ENCODE measurements at regions not wholly inside any gene's neighbourhood (a gene's known extent, or its start where the extent isn't known, plus 50 kb on each side); places are given as distances from the start of the nearest gene placed in this dataset.

DNA sequence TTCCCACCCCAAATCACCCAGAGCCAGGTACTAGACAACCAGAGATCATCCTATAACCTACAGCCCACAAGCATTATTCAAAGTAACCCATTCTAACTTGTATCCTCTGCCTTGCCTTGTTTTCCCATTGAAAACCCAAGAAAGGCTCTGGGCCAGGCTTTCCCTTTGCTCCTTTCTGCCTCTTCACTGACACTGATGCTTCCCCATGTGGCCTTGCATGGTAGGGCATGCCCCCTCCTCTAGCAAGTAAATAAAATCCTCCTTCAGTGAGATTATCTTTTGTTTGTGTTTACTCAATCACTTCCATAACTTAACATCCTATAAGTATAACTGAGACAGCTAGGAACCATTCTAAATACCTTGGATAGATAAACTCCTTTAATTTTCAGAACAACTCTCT lies 65.6 kb upstream of the FAR1 start:
- H3K27ac ChIP-seq, result no peak overlapping the region
- DNase-seq (ENCODE audit: low read depth in 1 of 2, low spot score in 1 of 2) (no peak), ATAC-seq (no peak), FAIRE-seq (no peak)
- H3K9me3 ChIP-seq, result no peaks in the 10 kb centered on the region
- H3K4me2 ChIP-seq, result no peak overlapping the region
- H3K4me1 ChIP-seq, result no peaks in the 10 kb centered on the region
- CTCF ChIA-PET, result no interaction called here
- POLR2A ChIA-PET, result no interaction called here
- TF ChIP-seq HEYL (CRISPR knock-in tag; IDR thresholded peaks at IDR 0.05) (no peak), EHF (CRISPR knock-in tag; IDR thresholded peaks at IDR 0.05) (no peak), CEBPB (IDR thresholded peaks at IDR 0.05) (no peak), MAFK (IDR thresholded peaks at IDR 0.05; ENCODE audit: partially characterized antibody) (no peak), KDM1A (IDR thresholded peaks at IDR 0.05; ENCODE audit: low read depth) (no peak), JUNB (IDR thresholded peaks at IDR 0.05) (no peak)
- TF ChIP-seq, protein P1, sequence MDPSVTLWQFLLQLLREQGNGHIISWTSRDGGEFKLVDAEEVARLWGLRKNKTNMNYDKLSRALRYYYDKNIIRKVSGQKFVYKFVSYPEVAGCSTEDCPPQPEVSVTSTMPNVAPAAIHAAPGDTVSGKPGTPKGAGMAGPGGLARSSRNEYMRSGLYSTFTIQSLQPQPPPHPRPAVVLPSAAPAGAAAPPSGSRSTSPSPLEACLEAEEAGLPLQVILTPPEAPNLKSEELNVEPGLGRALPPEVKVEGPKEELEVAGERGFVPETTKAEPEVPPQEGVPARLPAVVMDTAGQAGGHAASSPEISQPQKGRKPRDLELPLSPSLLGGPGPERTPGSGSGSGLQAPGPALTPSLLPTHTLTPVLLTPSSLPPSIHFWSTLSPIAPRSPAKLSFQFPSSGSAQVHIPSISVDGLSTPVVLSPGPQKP (IDR thresholded peaks at IDR 0.05; ENCODE audit: low read depth, low read length), result no peak
- H3K4me3 ChIP-seq, result no peak overlapping the region

DNA sequence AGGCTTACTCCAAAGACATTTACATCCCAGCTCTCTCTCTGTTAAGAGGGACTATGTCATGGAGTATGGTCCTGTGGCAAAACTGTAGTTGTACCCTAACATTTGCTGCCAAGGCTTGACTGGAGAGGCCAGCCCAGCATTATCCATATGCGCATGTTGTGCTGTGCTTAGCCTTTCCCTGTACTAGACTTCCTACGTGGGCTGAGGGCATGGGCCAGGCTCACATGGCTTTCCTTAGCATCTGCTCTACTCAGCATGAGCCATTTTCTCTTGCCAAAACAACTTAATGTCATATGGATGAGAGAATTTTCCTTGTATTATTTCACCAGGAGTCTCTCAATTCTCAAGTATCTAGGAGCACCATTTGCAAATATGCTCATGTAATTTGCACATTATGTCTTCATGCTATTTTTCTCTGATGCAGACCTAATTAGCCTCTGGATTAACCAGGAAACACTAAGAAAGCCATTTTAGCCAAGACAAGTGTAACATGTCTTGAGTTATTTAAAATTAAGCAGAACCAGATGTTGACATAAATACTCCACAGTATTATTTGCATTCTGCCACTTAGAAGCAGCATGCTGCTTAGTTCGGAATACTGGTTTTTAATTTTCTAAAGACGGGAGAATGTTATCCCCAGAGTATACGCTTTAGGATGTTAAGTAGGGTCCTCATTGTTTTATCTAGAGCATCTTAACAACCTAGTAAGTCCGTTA lies 71.7 kb upstream of the FAR1 start:
- 24% methylated on average over 6 of the region's 6 CpGs for WGBS (ENCODE audit: missing lambda C conversion rate)
- CTCF ChIA-PET, result no interaction called here
- Histone ChIP-seq H3K4me1 (no peaks in the 10 kb centered on the region), H3K4me2 (no peak overlapping the region), H3K9me3 (no peaks in the 10 kb centered on the region), H3K4me3 (no peak overlapping the region), H3K27ac (no peak overlapping the region)
- DNase-seq (ENCODE audit: low read depth in 1 of 2, low spot score in 1 of 2) (no peak), FAIRE-seq (no peak), ATAC-seq (no peak)
- POLR2A ChIA-PET, result no interaction called here
- TF ChIP-seq TP53 (CRISPR knock-in tag; IDR thresholded peaks at IDR 0.05) (no peak), MAZ (IDR thresholded peaks at IDR 0.05; ENCODE audit: borderline replicate concordance, low read depth, low read length) (no peak), FOXS1 (CRISPR knock-in tag; IDR thresholded peaks at IDR 0.05) (no peak), ZNF302 (CRISPR knock-in tag; IDR thresholded peaks at IDR 0.05) (no peak), RAD21 (conservative IDR thresholded peaks at IDR 0.05 in 1 of 2, IDR thresholded peaks at IDR 0.05 in 1 of 2) (no peak), ZSCAN20 (CRISPR knock-in tag; IDR thresholded peaks at IDR 0.05) (no peak), SMC3 (IDR thresholded peaks at IDR 0.05) (no peak), CBX2 (IDR thresholded peaks at IDR 0.05; ENCODE audit: borderline replicate concordance, low read depth) (no peak), RCOR1 (IDR thresholded peaks at IDR 0.05; ENCODE audit: low read depth, low read length) (no peak), BHLHE40 (IDR thresholded peaks at IDR 0.05; ENCODE audit: low read depth, low read length) (no peak), ESRRA (IDR thresholded peaks at IDR 0.05; ENCODE audit: borderline replicate concordance, low read length) (no peak)
- TF ChIP-seq, protein P2, sequence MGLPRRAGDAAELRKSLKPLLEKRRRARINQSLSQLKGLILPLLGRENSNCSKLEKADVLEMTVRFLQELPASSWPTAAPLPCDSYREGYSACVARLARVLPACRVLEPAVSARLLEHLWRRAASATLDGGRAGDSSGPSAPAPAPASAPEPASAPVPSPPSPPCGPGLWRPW (IDR thresholded peaks at IDR 0.05), result no peak

DNA sequence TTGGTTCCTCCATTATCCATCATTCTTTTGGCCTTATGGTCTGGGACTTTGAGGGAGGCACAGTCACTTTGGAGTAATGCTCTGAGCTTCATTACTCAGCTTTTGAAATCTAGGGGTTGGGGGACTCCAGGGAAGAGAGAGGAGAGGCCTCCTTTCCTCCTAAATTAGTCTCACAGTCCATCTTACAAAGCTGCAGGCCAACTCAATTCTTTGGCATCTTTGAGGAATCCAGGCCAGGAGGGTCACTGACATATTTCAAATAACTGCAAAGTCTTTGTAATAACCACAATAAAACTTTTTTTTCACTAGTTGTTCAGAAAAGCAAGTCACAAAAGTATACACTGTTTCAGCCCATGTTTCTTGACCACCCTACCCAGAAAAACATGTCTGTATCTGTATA lies 73.3 kb upstream of the FAR1 start:
- ChIA-PET POLR2A (no interaction called here), CTCF (no interaction called here)
- ATAC-seq (no peak), FAIRE-seq (no peak), DNase-seq (ENCODE audit: low read depth in 1 of 2, low spot score in 1 of 2) (no peak)
- Histone ChIP-seq H3K9me3 (no peaks in the 10 kb centered on the region), H3K27ac (no peak overlapping the region), H3K4me3 (no peak overlapping the region), H3K4me1 (no peaks in the 10 kb centered on the region), H3K4me2 (no peak overlapping the region)
- TF ChIP-seq TFCP2L1 (CRISPR knock-in tag; IDR thresholded peaks at IDR 0.05) (no peak), HEYL (CRISPR knock-in tag; IDR thresholded peaks at IDR 0.05) (no peak), NFE2L2 (conservative IDR thresholded peaks at IDR 0.05; ENCODE audit: low read length) (no peak), FOSB (CRISPR knock-in tag; IDR thresholded peaks at IDR 0.05) (no peak), NPAS2 (CRISPR knock-in tag; IDR thresholded peaks at IDR 0.05; ENCODE audit: borderline replicate concordance) (no peak), HOXB13 (CRISPR knock-in tag; IDR thresholded peaks at IDR 0.05; ENCODE audit: low read depth) (no peak), RARB (CRISPR knock-in tag; IDR thresholded peaks at IDR 0.05) (no peak), BHLHE40 (IDR thresholded peaks at IDR 0.05; ENCODE audit: low read depth, low read length) (no peak), MAZ (IDR thresholded peaks at IDR 0.05; ENCODE audit: borderline replicate concordance, low read depth, low read length) (no peak), MYC (IDR thresholded peaks at IDR 0.05; ENCODE audit: borderline replicate concordance, low read length) (no peak), ZFP36 (IDR thresholded peaks at IDR 0.05; ENCODE audit: borderline replicate concordance, partially characterized antibody) (no peak), TP53 (CRISPR knock-in tag; IDR thresholded peaks at IDR 0.05) (no peak), KDM1A (IDR thresholded peaks at IDR 0.05; ENCODE audit: low read depth) (no peak)
- TF ChIP-seq, protein P3, sequence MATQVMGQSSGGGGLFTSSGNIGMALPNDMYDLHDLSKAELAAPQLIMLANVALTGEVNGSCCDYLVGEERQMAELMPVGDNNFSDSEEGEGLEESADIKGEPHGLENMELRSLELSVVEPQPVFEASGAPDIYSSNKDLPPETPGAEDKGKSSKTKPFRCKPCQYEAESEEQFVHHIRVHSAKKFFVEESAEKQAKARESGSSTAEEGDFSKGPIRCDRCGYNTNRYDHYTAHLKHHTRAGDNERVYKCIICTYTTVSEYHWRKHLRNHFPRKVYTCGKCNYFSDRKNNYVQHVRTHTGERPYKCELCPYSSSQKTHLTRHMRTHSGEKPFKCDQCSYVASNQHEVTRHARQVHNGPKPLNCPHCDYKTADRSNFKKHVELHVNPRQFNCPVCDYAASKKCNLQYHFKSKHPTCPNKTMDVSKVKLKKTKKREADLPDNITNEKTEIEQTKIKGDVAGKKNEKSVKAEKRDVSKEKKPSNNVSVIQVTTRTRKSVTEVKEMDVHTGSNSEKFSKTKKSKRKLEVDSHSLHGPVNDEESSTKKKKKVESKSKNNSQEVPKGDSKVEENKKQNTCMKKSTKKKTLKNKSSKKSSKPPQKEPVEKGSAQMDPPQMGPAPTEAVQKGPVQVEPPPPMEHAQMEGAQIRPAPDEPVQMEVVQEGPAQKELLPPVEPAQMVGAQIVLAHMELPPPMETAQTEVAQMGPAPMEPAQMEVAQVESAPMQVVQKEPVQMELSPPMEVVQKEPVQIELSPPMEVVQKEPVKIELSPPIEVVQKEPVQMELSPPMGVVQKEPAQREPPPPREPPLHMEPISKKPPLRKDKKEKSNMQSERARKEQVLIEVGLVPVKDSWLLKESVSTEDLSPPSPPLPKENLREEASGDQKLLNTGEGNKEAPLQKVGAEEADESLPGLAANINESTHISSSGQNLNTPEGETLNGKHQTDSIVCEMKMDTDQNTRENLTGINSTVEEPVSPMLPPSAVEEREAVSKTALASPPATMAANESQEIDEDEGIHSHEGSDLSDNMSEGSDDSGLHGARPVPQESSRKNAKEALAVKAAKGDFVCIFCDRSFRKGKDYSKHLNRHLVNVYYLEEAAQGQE (IDR thresholded peaks at IDR 0.05), result no peak
- TF ChIP-seq, protein P4, sequence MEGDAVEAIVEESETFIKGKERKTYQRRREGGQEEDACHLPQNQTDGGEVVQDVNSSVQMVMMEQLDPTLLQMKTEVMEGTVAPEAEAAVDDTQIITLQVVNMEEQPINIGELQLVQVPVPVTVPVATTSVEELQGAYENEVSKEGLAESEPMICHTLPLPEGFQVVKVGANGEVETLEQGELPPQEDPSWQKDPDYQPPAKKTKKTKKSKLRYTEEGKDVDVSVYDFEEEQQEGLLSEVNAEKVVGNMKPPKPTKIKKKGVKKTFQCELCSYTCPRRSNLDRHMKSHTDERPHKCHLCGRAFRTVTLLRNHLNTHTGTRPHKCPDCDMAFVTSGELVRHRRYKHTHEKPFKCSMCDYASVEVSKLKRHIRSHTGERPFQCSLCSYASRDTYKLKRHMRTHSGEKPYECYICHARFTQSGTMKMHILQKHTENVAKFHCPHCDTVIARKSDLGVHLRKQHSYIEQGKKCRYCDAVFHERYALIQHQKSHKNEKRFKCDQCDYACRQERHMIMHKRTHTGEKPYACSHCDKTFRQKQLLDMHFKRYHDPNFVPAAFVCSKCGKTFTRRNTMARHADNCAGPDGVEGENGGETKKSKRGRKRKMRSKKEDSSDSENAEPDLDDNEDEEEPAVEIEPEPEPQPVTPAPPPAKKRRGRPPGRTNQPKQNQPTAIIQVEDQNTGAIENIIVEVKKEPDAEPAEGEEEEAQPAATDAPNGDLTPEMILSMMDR (IDR thresholded peaks at IDR 0.05), result no peak
